ENCODE measurements at regions not wholly inside any gene's neighbourhood (a gene's known extent, or its start where the extent isn't known, plus 50 kb on each side); places are given as distances from the start of the nearest gene placed in this dataset.
"Not testable (repeated sequence)": the region's sequence is repeated elsewhere in the genome, so short reads cannot be mapped to it uniquely, and the experiment has no call there.

- DNase-seq = no peak
Observed at GRCh38 chr6:11890849-11891248, 112.2 kb upstream of the ADTRP start.

GRCh38 chr6:11890209-11890608 is 111.6 kb upstream of the ADTRP start:
- no peak for DNase-seq

- DNase-seq = no peak
Observed at GRCh38 chr6:11889572-11889971, 111.0 kb upstream of the ADTRP start.

- DNase-seq = no peak
Observed at GRCh38 chr6:11888727-11889126, 110.1 kb upstream of the ADTRP start.

GRCh38 chr6:11885159-11885558 is 106.6 kb upstream of the ADTRP start:
- DNase-seq = no peak

GRCh38 chr6:11883471-11883870 is 104.9 kb upstream of the ADTRP start:
- not testable (repeated sequence) for DNase-seq

GRCh38 chr6:11880156-11880555 is 101.6 kb upstream of the ADTRP start:
- DNase-seq = not testable (repeated sequence)

GRCh38 chr6:11878735-11879134 is 100.1 kb upstream of the ADTRP start:
- DNase-seq = no peak

GRCh38 chr6:11878029-11878428 is 99.4 kb upstream of the ADTRP start:
- no peak for DNase-seq

- DNase-seq = no peak
Observed at GRCh38 chr6:11876934-11877433, 98.4 kb upstream of the ADTRP start.

- DNase-seq = no peak
Observed at GRCh38 chr6:11875325-11876109, 96.9 kb upstream of the ADTRP start.

GRCh38 chr6:11869672-11870340 is 91.2 kb upstream of the ADTRP start:
- DNase-seq = peak in 3 of 56 donors; percentile 0 to 14 (median 2)

- DNase-seq = no peak
Observed at GRCh38 chr6:11868392-11868791, 89.8 kb upstream of the ADTRP start.

- no peak for DNase-seq
Observed at GRCh38 chr6:11865680-11866300, 87.2 kb upstream of the ADTRP start.

GRCh38 chr6:11858439-11858838 is 79.8 kb upstream of the ADTRP start:
- no peak for DNase-seq

GRCh38 chr6:11855743-11856142 is 77.1 kb upstream of the ADTRP start:
- no peak for DNase-seq

GRCh38 chr6:11854408-11855165 is 76.0 kb upstream of the ADTRP start:
- no peak for DNase-seq

GRCh38 chr6:11853678-11854407 is 75.2 kb upstream of the ADTRP start:
- no peak for DNase-seq

- no peak for DNase-seq
Observed at GRCh38 chr6:11852061-11852651, 73.6 kb upstream of the ADTRP start.

GRCh38 chr6:11851387-11851786 is 72.8 kb upstream of the ADTRP start:
- no peak for DNase-seq
